ENCODE measurements at regions not wholly inside any gene's neighbourhood (a gene's known extent, or its start where the extent isn't known, plus 50 kb on each side); places are given as distances from the start of the nearest gene placed in this dataset.
"Not testable (repeated sequence)": the region's sequence is repeated elsewhere in the genome, so short reads cannot be mapped to it uniquely, and the experiment has no call there.

GRCh38 chrY:3171074-3171473 lies 235.9 kb downstream of the ZFY start:
- TF ChIP-seq YY1 (IDR thresholded peaks at IDR 0.05; ENCODE audit: insufficient read depth, insufficient read length); ZNF274 (IDR thresholded peaks at IDR 0.05; ENCODE audit: low read depth, low read length); SUZ12 (IDR thresholded peaks at IDR 0.05; ENCODE audit: extremely low read depth, insufficient read depth, insufficient read length): not testable (repeated sequence)
